ENCODE measurements at regions not wholly inside any gene's neighbourhood (a gene's known extent, or its start where the extent isn't known, plus 50 kb on each side); places are given as distances from the start of the nearest gene placed in this dataset.
A peak's percentile ranks its signal among the peaks of the same experiment; 100 is the strongest.

DNA sequence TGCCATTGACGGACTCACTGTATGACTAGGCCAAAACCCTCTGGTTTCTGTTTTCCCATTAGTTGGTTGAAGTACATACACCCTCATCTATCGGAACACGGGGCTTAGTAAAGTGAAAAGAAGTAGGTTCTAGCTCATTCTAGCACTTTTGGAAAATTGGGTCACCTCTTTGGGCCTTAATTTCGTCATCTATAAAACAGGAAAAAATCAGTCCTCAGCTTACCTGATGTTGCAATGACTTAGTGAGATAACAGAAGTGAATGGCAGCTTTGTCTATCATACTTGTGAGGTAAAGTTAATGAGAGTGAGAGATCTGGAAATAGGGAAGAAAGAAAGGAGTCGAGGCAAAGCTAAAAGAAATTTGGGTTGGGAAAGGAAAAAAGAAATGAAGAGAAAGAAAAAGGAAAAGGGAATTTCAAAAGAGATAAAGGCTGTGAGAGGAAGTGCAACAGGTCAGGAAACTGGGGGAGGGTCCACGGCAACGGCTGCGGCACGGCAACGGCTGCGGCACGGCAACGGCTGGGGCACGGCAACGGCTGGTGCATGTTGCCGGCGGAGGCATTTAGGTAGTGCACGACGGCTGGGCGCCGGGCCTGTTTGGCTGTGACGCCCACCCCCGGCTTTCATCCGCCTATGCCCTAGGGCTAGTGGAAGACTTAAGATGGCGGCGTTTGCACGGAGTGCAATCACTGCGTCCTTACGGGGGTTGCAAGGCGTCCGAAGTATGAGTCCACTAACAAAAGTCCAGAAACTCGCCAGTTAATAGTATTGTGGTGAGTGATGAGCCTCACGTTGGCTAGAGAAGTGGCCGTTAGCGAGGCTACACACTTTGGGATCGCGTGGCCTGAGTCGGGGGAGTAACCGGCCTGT, 91.4 kb upstream of the XIST start (continued):
- TF ChIP-seq, protein P1, sequence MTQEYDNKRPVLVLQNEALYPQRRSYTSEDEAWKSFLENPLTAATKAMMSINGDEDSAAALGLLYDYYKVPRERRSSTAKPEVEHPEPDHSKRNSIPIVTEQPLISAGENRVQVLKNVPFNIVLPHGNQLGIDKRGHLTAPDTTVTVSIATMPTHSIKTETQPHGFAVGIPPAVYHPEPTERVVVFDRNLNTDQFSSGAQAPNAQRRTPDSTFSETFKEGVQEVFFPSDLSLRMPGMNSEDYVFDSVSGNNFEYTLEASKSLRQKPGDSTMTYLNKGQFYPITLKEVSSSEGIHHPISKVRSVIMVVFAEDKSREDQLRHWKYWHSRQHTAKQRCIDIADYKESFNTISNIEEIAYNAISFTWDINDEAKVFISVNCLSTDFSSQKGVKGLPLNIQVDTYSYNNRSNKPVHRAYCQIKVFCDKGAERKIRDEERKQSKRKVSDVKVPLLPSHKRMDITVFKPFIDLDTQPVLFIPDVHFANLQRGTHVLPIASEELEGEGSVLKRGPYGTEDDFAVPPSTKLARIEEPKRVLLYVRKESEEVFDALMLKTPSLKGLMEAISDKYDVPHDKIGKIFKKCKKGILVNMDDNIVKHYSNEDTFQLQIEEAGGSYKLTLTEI (CRISPR knock-in tag; conservative IDR thresholded peaks at IDR 0.05): no peak
- TF ChIP-seq ARID2 (CRISPR knock-in tag; IDR thresholded peaks at IDR 0.05; ENCODE audit: borderline replicate concordance) (no peak), NFKBIZ (CRISPR knock-in tag; IDR thresholded peaks at IDR 0.05) (no peak), STAT5B (CRISPR knock-in tag; IDR thresholded peaks at IDR 0.05) (no peak), NRL (CRISPR knock-in tag; IDR thresholded peaks at IDR 0.05; ENCODE audit: borderline replicate concordance) (no peak), CC2D1A (CRISPR knock-in tag; IDR thresholded peaks at IDR 0.05) (no peak), ZBTB1 (CRISPR knock-in tag; IDR thresholded peaks at IDR 0.05; ENCODE audit: borderline replicate concordance) (no peak), ZNF841 (CRISPR knock-in tag; IDR thresholded peaks at IDR 0.05; ENCODE audit: borderline replicate concordance) (no peak), TGIF2 (CRISPR knock-in tag; IDR thresholded peaks at IDR 0.05) (no peak), ZBTB3 (CRISPR knock-in tag; IDR thresholded peaks at IDR 0.05; ENCODE audit: borderline replicate concordance, low read depth) (no peak), SIN3A (IDR thresholded peaks at IDR 0.05; ENCODE audit: borderline replicate concordance, low read depth, low read length) (peak; percentile 58; the same call in 1 of the 2 replicates), ZNF180 (CRISPR knock-in tag; IDR thresholded peaks at IDR 0.05; ENCODE audit: borderline replicate concordance, low read depth) (no peak)
- TF ChIP-seq, protein P2, sequence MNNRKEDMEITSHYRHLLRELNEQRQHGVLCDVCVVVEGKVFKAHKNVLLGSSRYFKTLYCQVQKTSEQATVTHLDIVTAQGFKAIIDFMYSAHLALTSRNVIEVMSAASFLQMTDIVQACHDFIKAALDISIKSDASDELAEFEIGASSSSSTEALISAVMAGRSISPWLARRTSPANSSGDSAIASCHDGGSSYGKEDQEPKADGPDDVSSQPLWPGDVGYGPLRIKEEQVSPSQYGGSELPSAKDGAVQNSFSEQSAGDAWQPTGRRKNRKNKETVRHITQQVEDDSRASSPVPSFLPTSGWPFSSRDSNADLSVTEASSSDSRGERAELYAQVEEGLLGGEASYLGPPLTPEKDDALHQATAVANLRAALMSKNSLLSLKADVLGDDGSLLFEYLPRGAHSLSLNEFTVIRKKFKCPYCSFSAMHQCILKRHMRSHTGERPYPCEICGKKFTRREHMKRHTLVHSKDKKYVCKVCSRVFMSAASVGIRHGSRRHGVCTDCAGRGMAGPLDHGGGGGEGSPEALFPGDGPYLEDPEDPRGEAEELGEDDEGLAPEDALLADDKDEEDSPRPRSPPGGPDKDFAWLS (CRISPR knock-in tag; IDR thresholded peaks at IDR 0.05; ENCODE audit: borderline replicate concordance): no peak
- TF ChIP-seq, protein P3, sequence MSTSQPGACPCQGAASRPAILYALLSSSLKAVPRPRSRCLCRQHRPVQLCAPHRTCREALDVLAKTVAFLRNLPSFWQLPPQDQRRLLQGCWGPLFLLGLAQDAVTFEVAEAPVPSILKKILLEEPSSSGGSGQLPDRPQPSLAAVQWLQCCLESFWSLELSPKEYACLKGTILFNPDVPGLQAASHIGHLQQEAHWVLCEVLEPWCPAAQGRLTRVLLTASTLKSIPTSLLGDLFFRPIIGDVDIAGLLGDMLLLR (CRISPR knock-in tag; IDR thresholded peaks at IDR 0.05): no peak
- TF ChIP-seq, protein P4, sequence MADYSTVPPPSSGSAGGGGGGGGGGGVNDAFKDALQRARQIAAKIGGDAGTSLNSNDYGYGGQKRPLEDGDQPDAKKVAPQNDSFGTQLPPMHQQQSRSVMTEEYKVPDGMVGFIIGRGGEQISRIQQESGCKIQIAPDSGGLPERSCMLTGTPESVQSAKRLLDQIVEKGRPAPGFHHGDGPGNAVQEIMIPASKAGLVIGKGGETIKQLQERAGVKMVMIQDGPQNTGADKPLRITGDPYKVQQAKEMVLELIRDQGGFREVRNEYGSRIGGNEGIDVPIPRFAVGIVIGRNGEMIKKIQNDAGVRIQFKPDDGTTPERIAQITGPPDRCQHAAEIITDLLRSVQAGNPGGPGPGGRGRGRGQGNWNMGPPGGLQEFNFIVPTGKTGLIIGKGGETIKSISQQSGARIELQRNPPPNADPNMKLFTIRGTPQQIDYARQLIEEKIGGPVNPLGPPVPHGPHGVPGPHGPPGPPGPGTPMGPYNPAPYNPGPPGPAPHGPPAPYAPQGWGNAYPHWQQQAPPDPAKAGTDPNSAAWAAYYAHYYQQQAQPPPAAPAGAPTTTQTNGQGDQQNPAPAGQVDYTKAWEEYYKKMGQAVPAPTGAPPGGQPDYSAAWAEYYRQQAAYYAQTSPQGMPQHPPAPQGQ (CRISPR knock-in tag; IDR thresholded peaks at IDR 0.05; ENCODE audit: borderline replicate concordance): no peak; the same call in 1 of the 2 replicates
- TF ChIP-seq, protein P5, sequence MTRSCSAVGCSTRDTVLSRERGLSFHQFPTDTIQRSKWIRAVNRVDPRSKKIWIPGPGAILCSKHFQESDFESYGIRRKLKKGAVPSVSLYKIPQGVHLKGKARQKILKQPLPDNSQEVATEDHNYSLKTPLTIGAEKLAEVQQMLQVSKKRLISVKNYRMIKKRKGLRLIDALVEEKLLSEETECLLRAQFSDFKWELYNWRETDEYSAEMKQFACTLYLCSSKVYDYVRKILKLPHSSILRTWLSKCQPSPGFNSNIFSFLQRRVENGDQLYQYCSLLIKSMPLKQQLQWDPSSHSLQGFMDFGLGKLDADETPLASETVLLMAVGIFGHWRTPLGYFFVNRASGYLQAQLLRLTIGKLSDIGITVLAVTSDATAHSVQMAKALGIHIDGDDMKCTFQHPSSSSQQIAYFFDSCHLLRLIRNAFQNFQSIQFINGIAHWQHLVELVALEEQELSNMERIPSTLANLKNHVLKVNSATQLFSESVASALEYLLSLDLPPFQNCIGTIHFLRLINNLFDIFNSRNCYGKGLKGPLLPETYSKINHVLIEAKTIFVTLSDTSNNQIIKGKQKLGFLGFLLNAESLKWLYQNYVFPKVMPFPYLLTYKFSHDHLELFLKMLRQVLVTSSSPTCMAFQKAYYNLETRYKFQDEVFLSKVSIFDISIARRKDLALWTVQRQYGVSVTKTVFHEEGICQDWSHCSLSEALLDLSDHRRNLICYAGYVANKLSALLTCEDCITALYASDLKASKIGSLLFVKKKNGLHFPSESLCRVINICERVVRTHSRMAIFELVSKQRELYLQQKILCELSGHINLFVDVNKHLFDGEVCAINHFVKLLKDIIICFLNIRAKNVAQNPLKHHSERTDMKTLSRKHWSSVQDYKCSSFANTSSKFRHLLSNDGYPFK (CRISPR knock-in tag; IDR thresholded peaks at IDR 0.05; ENCODE audit: borderline replicate concordance): peak; percentile 90
- TF ChIP-seq, protein P6, sequence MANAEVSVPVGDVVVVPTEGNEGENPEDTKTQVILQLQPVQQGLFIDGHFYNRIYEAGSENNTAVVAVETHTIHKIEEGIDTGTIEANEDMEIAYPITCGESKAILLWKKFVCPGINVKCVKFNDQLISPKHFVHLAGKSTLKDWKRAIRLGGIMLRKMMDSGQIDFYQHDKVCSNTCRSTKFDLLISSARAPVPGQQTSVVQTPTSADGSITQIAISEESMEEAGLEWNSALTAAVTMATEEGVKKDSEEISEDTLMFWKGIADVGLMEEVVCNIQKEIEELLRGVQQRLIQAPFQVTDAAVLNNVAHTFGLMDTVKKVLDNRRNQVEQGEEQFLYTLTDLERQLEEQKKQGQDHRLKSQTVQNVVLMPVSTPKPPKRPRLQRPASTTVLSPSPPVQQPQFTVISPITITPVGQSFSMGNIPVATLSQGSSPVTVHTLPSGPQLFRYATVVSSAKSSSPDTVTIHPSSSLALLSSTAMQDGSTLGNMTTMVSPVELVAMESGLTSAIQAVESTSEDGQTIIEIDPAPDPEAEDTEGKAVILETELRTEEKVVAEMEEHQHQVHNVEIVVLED (CRISPR knock-in tag; IDR thresholded peaks at IDR 0.05; ENCODE audit: borderline replicate concordance): peak; percentile 79
